ENCODE measurements at regions not wholly inside any gene's neighbourhood (a gene's known extent, or its start where the extent isn't known, plus 50 kb on each side); places are given as distances from the start of the nearest gene placed in this dataset.
"Not testable (repeated sequence)": the region's sequence is repeated elsewhere in the genome, so short reads cannot be mapped to it uniquely, and the experiment has no call there.

DNA sequence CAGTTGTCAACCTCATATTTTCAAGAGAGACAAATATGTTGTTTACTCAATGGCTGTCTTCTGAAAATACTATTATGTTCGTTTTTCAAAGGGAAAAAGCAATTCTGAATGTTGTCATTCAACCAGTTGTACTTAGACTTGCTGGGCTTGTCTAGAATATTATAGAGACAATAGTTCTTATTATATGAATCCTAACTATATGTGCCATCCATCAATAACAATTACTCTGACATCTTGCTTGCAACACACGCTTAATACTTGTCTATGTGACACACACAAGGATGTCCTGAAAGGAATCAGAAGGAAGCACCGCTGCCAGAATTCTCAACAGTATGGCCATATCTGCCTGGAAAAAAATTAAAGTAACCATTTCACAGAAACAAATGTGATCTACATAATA, 283.3 kb upstream of the NRSN1 start:
- Histone ChIP-seq H3K4me3 (ENCODE audit: low read depth, low read length, poor library complexity, severe bottlenecking) (no peak overlapping the region), H3K36me3 (ENCODE audit: insufficient read depth, low read length) (no peaks in the 10 kb centered on the region), H3K9me3 (ENCODE audit: low read length) (no peaks in the 10 kb centered on the region), H3K4me2 (ENCODE audit: low read length) (no peak overlapping the region), H2AFZ (ENCODE audit: low read length) (no peak overlapping the region), H4K20me1 (ENCODE audit: insufficient read depth, low read length) (no peaks in the 10 kb centered on the region), H3K9ac (ENCODE audit: low read length) (no peak overlapping the region), H3K27me3 (ENCODE audit: insufficient read depth, low read length) (no peaks in the 10 kb centered on the region), H3F3A (ENCODE audit: insufficient read depth, low read length) (no peaks in the 10 kb centered on the region), H3K79me2 (ENCODE audit: insufficient read depth, low read length) (no peaks in the 10 kb centered on the region), H3K27ac (ENCODE audit: low read depth, low read length, poor library complexity, severe bottlenecking) (no peak overlapping the region), H3K4me1 (ENCODE audit: insufficient read depth, low read length, severe bottlenecking) (no peaks in the 10 kb centered on the region), H3K9me2 (ENCODE audit: low read depth, low read length) (no peaks in the 10 kb centered on the region)
- TF ChIP-seq EZH2 (IDR thresholded peaks at IDR 0.05; ENCODE audit: borderline replicate concordance, low read length), result no peak
- TF ChIP-seq, protein P1, sequence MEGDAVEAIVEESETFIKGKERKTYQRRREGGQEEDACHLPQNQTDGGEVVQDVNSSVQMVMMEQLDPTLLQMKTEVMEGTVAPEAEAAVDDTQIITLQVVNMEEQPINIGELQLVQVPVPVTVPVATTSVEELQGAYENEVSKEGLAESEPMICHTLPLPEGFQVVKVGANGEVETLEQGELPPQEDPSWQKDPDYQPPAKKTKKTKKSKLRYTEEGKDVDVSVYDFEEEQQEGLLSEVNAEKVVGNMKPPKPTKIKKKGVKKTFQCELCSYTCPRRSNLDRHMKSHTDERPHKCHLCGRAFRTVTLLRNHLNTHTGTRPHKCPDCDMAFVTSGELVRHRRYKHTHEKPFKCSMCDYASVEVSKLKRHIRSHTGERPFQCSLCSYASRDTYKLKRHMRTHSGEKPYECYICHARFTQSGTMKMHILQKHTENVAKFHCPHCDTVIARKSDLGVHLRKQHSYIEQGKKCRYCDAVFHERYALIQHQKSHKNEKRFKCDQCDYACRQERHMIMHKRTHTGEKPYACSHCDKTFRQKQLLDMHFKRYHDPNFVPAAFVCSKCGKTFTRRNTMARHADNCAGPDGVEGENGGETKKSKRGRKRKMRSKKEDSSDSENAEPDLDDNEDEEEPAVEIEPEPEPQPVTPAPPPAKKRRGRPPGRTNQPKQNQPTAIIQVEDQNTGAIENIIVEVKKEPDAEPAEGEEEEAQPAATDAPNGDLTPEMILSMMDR (IDR thresholded peaks at IDR 0.05; ENCODE audit: low read length), result no peak

DNA sequence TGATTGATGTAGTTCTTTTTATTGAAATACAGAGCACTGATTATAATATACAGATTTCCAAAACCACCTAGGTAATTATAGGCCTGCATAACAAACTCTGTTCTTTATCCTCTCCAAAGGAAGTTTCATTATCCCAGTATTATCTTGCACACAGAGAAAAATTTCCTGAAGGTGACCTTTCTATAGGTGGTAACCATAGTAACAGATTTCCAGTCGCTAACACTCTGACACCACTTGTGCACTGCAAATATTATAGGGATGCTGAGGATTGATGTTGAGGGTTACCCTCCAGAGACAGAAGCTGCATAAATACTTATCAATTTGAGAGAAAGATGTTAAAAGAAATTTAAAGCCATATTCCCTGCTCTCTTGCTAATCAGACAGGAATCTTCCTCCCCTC, 274.5 kb upstream of the NRSN1 start:
- H4K20me1 ChIP-seq (ENCODE audit: insufficient read depth, low read length), result no peaks in the 10 kb centered on the region
- no peak overlapping the region for H2AFZ ChIP-seq (ENCODE audit: low read length)
- H3K4me1 ChIP-seq (ENCODE audit: insufficient read depth, low read length, severe bottlenecking), result no peaks in the 10 kb centered on the region
- no peak overlapping the region for H3K4me2 ChIP-seq (ENCODE audit: low read length)
- no peak overlapping the region for H3K9ac ChIP-seq (ENCODE audit: low read length)
- H3K27me3 ChIP-seq (ENCODE audit: insufficient read depth, low read length), result no peaks in the 10 kb centered on the region
- H3F3A ChIP-seq (ENCODE audit: insufficient read depth, low read length), result no peaks in the 10 kb centered on the region
- no peaks in the 10 kb centered on the region for H3K9me3 ChIP-seq (ENCODE audit: low read length)
- no peaks in the 10 kb centered on the region for H3K79me2 ChIP-seq (ENCODE audit: insufficient read depth, low read length)
- H3K36me3 ChIP-seq (ENCODE audit: insufficient read depth, low read length), result no peaks in the 10 kb centered on the region
- H3K27ac ChIP-seq (ENCODE audit: low read depth, low read length, poor library complexity, severe bottlenecking), result no peak overlapping the region
- TF ChIP-seq EZH2 (IDR thresholded peaks at IDR 0.05; ENCODE audit: borderline replicate concordance, low read length), result no peak
- TF ChIP-seq, protein P1 (IDR thresholded peaks at IDR 0.05; ENCODE audit: low read length), result no peak
- no peak overlapping the region for H3K4me3 ChIP-seq (ENCODE audit: low read depth, low read length, poor library complexity, severe bottlenecking)
- H3K9me2 ChIP-seq (ENCODE audit: low read depth, low read length), result no peaks in the 10 kb centered on the region

DNA sequence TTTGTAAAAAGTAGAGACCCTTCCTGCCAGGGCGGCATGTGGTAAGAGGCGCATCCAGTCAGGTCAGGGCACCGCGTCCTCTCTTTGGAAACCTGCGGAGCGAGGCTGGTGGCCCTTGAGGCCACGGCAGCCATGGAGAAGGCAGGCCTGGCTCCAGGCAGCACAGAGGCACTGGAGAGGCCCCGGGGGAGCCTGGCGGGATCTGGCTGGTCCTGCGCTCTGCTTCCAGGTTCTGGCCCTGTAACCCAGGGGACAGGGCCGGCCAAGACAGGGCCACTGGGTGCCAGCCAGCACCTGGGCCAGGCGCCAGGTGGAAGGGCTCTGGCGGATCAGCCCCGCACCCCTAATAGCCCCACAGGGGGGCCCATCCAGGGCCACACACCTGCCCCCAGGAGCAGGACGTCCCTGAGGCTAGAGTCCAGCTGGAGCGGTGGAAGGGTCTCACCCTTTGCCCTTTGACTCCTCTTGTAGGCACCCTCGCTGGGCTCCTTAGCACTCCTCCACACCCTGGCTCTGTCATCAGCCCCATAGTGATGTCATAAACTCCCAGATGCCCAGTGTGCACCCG, 272.4 kb upstream of the NRSN1 start:
- not testable (repeated sequence) for H3K27me3 ChIP-seq (ENCODE audit: insufficient read depth, low read length); H3K9me3 ChIP-seq (ENCODE audit: low read length)

DNA sequence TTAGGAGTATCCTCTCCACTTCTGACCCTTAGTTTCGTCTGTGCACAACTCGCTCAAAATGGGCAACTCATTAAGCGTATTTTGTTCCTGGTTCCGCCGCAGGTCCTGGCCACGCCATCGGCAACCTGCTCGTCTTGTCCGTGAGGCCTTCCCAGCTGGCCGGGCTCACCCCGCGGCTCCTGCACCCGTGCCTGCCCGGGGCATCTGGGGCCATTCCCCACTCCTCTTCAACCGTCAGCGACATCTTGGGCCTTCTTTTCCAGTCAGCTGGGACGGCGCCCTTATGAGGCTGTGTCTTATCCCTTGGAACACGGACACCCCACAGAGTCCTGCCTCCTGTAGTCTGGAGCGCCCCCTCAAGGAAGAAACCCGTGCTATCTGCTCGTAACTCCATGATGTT, 271.9 kb upstream of the NRSN1 start:
- H3K27me3 ChIP-seq (ENCODE audit: insufficient read depth, low read length); H3K27ac ChIP-seq (ENCODE audit: low read depth, low read length, poor library complexity, severe bottlenecking); H3F3A ChIP-seq (ENCODE audit: insufficient read depth, low read length); H3K9me2 ChIP-seq (ENCODE audit: low read depth, low read length); H3K36me3 ChIP-seq (ENCODE audit: insufficient read depth, low read length); H3K4me1 ChIP-seq (ENCODE audit: insufficient read depth, low read length, severe bottlenecking); H4K20me1 ChIP-seq (ENCODE audit: insufficient read depth, low read length); H3K79me2 ChIP-seq (ENCODE audit: insufficient read depth, low read length); H3K4me2 ChIP-seq (ENCODE audit: low read length); H3K9ac ChIP-seq (ENCODE audit: low read length); H3K9me3 ChIP-seq (ENCODE audit: low read length); H2AFZ ChIP-seq (ENCODE audit: low read length); H3K4me3 ChIP-seq (ENCODE audit: low read depth, low read length, poor library complexity, severe bottlenecking): not testable (repeated sequence)

More for the DNA sequence above, 272.4 kb upstream of the NRSN1 start:
- H3K9ac ChIP-seq (ENCODE audit: low read length); H4K20me1 ChIP-seq (ENCODE audit: insufficient read depth, low read length); H3K27ac ChIP-seq (ENCODE audit: low read depth, low read length, poor library complexity, severe bottlenecking); H3K36me3 ChIP-seq (ENCODE audit: insufficient read depth, low read length); H3K9me2 ChIP-seq (ENCODE audit: low read depth, low read length); H3K4me3 ChIP-seq (ENCODE audit: low read depth, low read length, poor library complexity, severe bottlenecking); H2AFZ ChIP-seq (ENCODE audit: low read length); H3K4me1 ChIP-seq (ENCODE audit: insufficient read depth, low read length, severe bottlenecking); H3K79me2 ChIP-seq (ENCODE audit: insufficient read depth, low read length); H3F3A ChIP-seq (ENCODE audit: insufficient read depth, low read length); H3K4me2 ChIP-seq (ENCODE audit: low read length): not testable (repeated sequence)

Data from OCI-LY1 (cell line).